ENCODE measurements at regions not wholly inside any gene's neighbourhood (a gene's known extent, or its start where the extent isn't known, plus 50 kb on each side); places are given as distances from the start of the nearest gene placed in this dataset.

DNA sequence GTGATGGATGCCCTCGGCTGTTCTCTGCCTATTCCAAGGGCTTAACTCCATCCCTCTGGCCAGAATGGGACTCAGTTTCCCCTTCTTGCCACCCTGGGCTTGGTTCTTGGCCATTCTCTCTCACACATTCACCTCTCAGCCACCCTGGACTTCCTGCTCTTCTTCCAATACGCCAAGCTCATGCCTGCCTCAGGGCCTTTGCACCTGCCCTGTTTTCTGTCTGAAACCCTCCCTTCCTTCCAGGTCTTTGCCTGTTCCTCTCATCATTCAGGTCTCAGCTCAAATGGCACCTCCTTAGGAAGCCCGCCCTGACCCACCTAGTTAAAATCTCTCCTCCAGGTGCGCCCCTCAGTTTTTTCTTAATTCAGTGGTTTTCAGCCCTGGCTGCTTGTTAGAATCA, 76.6 kb upstream of the TP53I11 start:
- Histone ChIP-seq H3K4me1 (ENCODE audit: insufficient read depth, poor library complexity, severe bottlenecking) (no peaks in the 10 kb centered on the region), H3K9me3 (ENCODE audit: severe bottlenecking) (no peaks in the 10 kb centered on the region), H3K36me3 (ENCODE audit: low read depth) (no peaks in the 10 kb centered on the region), H3K27ac (ENCODE audit: poor library complexity, severe bottlenecking) (no peak overlapping the region), H3K27me3 (ENCODE audit: insufficient read depth, poor library complexity, severe bottlenecking) (no peaks in the 10 kb centered on the region), H3K4me3 (ENCODE audit: severe bottlenecking) (no peak overlapping the region)
- ATAC-seq (ENCODE audit: low read depth) (no peak), DNase-seq (ENCODE audit: low spot score) (no peak)
- TF ChIP-seq, protein P1, sequence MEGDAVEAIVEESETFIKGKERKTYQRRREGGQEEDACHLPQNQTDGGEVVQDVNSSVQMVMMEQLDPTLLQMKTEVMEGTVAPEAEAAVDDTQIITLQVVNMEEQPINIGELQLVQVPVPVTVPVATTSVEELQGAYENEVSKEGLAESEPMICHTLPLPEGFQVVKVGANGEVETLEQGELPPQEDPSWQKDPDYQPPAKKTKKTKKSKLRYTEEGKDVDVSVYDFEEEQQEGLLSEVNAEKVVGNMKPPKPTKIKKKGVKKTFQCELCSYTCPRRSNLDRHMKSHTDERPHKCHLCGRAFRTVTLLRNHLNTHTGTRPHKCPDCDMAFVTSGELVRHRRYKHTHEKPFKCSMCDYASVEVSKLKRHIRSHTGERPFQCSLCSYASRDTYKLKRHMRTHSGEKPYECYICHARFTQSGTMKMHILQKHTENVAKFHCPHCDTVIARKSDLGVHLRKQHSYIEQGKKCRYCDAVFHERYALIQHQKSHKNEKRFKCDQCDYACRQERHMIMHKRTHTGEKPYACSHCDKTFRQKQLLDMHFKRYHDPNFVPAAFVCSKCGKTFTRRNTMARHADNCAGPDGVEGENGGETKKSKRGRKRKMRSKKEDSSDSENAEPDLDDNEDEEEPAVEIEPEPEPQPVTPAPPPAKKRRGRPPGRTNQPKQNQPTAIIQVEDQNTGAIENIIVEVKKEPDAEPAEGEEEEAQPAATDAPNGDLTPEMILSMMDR (IDR thresholded peaks at IDR 0.05; ENCODE audit: poor library complexity, severe bottlenecking): no peak

DNA sequence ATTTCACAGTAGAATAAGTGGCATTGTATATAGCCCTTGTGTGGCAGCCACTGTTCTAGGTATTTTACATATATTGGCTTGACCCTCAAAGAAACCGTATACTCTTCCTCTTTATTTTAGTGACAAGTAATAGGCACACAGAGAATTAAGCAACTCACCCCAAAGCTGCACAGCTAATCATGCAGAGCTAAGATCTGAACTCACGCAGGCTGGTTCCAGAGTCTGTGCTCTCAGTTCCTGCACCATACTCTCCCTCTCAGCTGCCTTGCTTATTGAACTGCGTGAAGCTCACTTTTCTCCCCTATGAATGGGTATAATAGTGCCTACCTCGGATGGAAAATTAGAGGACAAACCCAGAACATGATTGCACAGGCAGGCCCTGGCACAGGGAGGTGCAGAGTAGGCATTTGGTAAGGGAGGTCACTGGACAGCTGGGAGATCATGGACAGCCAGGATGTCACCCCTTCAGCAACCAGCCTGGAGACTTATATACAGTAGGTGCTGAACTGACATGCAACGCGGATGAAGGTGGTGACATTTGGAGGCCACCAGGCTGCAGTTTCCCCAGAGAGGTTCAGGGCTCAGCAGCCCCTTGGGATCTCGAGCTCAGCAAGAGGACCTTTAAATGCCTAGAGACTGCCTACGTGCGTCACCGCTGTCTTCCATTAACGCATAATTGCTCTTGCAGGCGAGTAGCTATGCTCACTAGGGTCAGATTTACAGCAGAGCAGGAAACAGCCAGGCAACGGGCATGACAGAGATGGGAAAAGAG, 78.4 kb upstream of the TP53I11 start:
- TF ChIP-seq, protein P1 (IDR thresholded peaks at IDR 0.05; ENCODE audit: poor library complexity, severe bottlenecking): no peak
- no peaks in the 10 kb centered on the region for H3K36me3 ChIP-seq (ENCODE audit: low read depth)
- no peaks in the 10 kb centered on the region for H3K9me3 ChIP-seq (ENCODE audit: severe bottlenecking)
- no peaks in the 10 kb centered on the region for H3K4me1 ChIP-seq (ENCODE audit: insufficient read depth, poor library complexity, severe bottlenecking)
- ATAC-seq (ENCODE audit: low read depth) (no peak; the same call in 2 of the 3 replicates), DNase-seq (ENCODE audit: low spot score) (no peak)
- H3K4me3 ChIP-seq (ENCODE audit: severe bottlenecking): no peak overlapping the region
- H3K27me3 ChIP-seq (ENCODE audit: insufficient read depth, poor library complexity, severe bottlenecking): no peaks in the 10 kb centered on the region
- H3K27ac ChIP-seq (ENCODE audit: poor library complexity, severe bottlenecking): no peak overlapping the region

DNA sequence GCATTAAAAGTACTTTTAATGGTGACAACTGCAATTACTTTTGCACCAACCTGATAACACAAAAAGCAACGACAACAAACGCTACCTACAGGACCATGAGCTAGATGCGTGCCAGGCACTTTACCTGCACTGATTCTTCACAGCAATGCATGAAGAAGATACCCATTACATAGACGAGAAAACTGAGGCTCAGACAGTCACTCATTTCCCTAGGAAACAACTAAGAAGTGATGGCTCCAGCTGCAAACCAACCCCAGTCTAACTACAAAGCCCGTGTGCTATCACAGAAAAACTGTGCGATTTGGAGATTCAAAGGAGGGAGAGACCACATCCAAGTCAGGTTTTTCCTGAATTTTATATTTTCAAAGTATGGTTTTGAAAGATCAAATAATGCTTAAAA, 80.1 kb upstream of the TP53I11 start:
- TF ChIP-seq, protein P1 (IDR thresholded peaks at IDR 0.05; ENCODE audit: poor library complexity, severe bottlenecking): no peak

GRCh38 chr11:45031912-45032519, 81.3 kb upstream of the TP53I11 start:
- TF ChIP-seq, protein P1 (IDR thresholded peaks at IDR 0.05; ENCODE audit: poor library complexity, severe bottlenecking): no peak
- Histone ChIP-seq H3K4me3 (ENCODE audit: severe bottlenecking) (no peak overlapping the region), H3K27ac (ENCODE audit: poor library complexity, severe bottlenecking) (no peak overlapping the region), H3K36me3 (ENCODE audit: low read depth) (no peaks in the 10 kb centered on the region), H3K4me1 (ENCODE audit: insufficient read depth, poor library complexity, severe bottlenecking) (no peaks in the 10 kb centered on the region), H3K27me3 (ENCODE audit: insufficient read depth, poor library complexity, severe bottlenecking) (no peaks in the 10 kb centered on the region), H3K9me3 (ENCODE audit: severe bottlenecking) (no peaks in the 10 kb centered on the region)
- no peak for ATAC-seq (ENCODE audit: low read depth)
- DNase-seq (ENCODE audit: low spot score): no peak

More for the DNA sequence above, 80.1 kb upstream of the TP53I11 start:
- DNase-seq (ENCODE audit: low spot score) (no peak), ATAC-seq (ENCODE audit: low read depth) (no peak)
- Histone ChIP-seq H3K4me1 (ENCODE audit: insufficient read depth, poor library complexity, severe bottlenecking) (no peaks in the 10 kb centered on the region), H3K9me3 (ENCODE audit: severe bottlenecking) (no peaks in the 10 kb centered on the region), H3K27me3 (ENCODE audit: insufficient read depth, poor library complexity, severe bottlenecking) (no peaks in the 10 kb centered on the region), H3K27ac (ENCODE audit: poor library complexity, severe bottlenecking) (no peak overlapping the region), H3K36me3 (ENCODE audit: low read depth) (no peaks in the 10 kb centered on the region), H3K4me3 (ENCODE audit: severe bottlenecking) (no peak overlapping the region)

DNA sequence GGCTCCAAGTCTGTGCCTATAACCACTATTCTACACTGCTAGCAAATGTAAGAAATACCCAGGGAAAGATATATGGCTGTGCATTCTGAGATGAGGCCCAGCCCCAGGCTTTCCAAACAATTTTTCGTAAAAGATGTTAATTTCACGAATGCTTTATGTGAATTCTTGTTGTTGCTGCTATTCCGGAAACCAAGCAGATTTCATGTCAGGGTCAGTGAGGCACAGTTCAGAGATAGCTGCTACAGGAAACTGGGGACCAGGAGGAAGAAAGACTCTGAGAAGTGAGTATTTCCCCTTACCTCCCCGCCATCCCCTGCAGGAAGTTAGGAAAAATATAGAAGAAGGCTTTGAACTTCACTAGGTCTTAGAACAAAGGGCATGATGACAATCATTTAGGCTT, 84.7 kb upstream of the TP53I11 start:
- Histone ChIP-seq H3K9me3 (ENCODE audit: severe bottlenecking) (no peaks in the 10 kb centered on the region), H3K4me1 (ENCODE audit: insufficient read depth, poor library complexity, severe bottlenecking) (no peaks in the 10 kb centered on the region), H3K4me3 (ENCODE audit: severe bottlenecking) (no peak overlapping the region), H3K36me3 (ENCODE audit: low read depth) (no peaks in the 10 kb centered on the region), H3K27me3 (ENCODE audit: insufficient read depth, poor library complexity, severe bottlenecking) (no peaks in the 10 kb centered on the region), H3K27ac (ENCODE audit: poor library complexity, severe bottlenecking) (no peak overlapping the region)
- ATAC-seq (ENCODE audit: low read depth): no peak
- DNase-seq (ENCODE audit: low spot score): no peak
- TF ChIP-seq, protein P1 (IDR thresholded peaks at IDR 0.05; ENCODE audit: poor library complexity, severe bottlenecking): no peak

Measured in RWPE2 (cell line).